ENCODE measurements at regions not wholly inside any gene's neighbourhood (a gene's known extent, or its start where the extent isn't known, plus 50 kb on each side); places are given as distances from the start of the nearest gene placed in this dataset.
"Not testable (repeated sequence)": the region's sequence is repeated elsewhere in the genome, so short reads cannot be mapped to it uniquely, and the experiment has no call there.

GRCh38 chr10:91745090-91745831 is 53.0 kb upstream of the TNKS2 start:
- TF ChIP-seq, protein P1, sequence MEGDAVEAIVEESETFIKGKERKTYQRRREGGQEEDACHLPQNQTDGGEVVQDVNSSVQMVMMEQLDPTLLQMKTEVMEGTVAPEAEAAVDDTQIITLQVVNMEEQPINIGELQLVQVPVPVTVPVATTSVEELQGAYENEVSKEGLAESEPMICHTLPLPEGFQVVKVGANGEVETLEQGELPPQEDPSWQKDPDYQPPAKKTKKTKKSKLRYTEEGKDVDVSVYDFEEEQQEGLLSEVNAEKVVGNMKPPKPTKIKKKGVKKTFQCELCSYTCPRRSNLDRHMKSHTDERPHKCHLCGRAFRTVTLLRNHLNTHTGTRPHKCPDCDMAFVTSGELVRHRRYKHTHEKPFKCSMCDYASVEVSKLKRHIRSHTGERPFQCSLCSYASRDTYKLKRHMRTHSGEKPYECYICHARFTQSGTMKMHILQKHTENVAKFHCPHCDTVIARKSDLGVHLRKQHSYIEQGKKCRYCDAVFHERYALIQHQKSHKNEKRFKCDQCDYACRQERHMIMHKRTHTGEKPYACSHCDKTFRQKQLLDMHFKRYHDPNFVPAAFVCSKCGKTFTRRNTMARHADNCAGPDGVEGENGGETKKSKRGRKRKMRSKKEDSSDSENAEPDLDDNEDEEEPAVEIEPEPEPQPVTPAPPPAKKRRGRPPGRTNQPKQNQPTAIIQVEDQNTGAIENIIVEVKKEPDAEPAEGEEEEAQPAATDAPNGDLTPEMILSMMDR (IDR thresholded peaks at IDR 0.05; ENCODE audit: low read depth, low read length, missing control alignments), result no peak
- H3K4me3 ChIP-seq (ENCODE audit: low read depth, low read length), result no peak overlapping the region

GRCh38 chr10:91743465-91743864 is 54.8 kb upstream of the TNKS2 start:
- no peak overlapping the region for H3K4me3 ChIP-seq (ENCODE audit: low read depth, low read length)
- no peak for DNase-seq (ENCODE audit: low read depth)
- TF ChIP-seq, protein P1 (IDR thresholded peaks at IDR 0.05; ENCODE audit: low read depth, low read length, missing control alignments), result no peak

More at GRCh38 chr10:91745090-91745831, 53.0 kb upstream of the TNKS2 start:
- DNase-seq (ENCODE audit: low read depth), result no peak

DNA sequence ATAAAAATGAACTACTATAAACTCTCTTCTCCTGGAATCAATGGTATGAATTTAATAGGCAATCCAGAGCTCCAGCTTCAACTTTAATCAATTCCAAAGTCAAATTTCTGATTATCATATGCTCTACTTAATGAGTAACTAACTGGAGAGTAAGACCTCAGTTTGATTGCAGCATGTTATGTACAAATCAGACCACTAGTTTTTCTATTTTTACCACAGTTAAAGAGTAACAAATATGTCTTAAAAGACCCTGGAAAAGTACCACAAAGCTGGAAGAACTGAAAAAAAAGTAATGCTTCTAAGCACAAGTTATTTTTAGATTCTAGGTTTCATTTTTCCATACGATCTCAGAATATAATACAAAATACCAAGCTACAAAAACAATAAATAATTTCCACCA is 56.0 kb upstream of the TNKS2 start:
- TF ChIP-seq, protein P1 (IDR thresholded peaks at IDR 0.05; ENCODE audit: low read depth, low read length, missing control alignments), result no peak
- no peak overlapping the region for H3K4me3 ChIP-seq (ENCODE audit: low read depth, low read length)
- DNase-seq (ENCODE audit: low read depth), result no peak

DNA sequence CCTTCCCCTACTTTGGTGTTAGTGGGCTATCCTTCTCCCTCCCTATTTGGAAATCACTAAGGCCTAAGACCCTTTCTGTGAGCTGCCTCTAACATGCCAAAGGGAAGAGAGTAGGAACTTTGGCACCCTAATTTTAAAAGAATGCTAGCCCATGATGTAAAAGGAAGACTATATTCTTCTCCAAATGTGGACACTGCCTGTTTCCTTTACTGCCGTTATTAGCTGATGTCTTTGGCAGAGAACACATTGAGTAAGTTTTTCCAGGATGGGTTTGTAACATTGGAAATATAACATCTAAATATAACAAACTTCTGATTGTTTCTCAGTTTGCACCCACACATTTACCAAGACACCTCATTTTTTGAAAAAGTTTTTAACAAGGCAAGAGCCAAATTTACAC is 56.9 kb upstream of the TNKS2 start:
- TF ChIP-seq, protein P1 (IDR thresholded peaks at IDR 0.05; ENCODE audit: low read depth, low read length, missing control alignments), result no peak
- no peak for DNase-seq (ENCODE audit: low read depth)
- no peak overlapping the region for H3K4me3 ChIP-seq (ENCODE audit: low read depth, low read length)

DNA sequence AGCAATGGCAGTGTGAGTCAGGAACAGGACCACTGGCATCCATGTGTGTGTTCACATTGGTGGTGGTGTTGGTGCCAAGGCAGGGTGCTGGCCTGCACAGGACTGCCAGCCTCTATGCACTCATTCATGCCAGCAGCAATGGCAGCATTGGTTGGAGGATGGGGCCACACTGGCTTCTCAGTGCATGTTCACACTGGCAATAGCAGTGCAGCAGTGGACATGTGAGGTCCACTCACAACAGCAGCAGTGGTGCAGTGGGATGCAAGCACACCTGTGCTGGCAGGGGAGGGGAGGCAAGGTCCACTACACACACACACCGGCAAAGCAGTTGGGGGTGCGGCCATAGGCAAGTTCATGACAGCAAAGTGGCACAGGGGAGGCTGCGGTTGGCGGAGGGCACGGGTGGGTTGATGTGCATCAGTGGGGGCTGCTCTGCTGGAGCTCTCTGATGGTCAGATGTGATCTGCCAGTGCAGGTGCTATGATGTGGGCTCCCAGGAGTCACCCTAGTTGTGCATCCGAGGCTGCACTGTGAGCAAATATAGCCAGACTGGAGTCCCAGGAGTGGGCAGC is 57.8 kb upstream of the TNKS2 start:
- TF ChIP-seq, protein P1 (IDR thresholded peaks at IDR 0.05; ENCODE audit: low read depth, low read length, missing control alignments), result no peak
- no peak overlapping the region for H3K4me3 ChIP-seq (ENCODE audit: low read depth, low read length)
- no peak for DNase-seq (ENCODE audit: low read depth)

DNA sequence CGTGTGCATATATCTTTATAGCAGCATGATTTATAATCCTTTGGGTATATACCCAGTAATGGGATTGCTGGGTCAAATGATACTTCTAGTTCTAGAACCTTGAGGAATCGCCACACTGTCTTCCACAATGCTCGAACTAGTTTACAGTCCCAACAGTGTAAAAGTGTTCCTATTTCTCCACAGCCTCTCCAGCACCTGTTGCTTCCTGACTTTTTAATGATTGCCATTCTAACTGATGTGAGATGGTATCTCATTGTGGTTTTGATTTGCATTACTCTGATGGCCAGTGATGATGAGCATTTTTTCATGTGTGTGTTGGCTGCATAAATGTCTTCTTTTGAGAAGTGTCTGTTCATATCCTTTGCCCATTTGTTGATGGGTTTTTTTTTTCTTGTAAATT is 66.0 kb upstream of the TNKS2 start:
- DNase-seq (ENCODE audit: low read depth); H3K4me3 ChIP-seq (ENCODE audit: low read depth, low read length): not testable (repeated sequence)

DNA sequence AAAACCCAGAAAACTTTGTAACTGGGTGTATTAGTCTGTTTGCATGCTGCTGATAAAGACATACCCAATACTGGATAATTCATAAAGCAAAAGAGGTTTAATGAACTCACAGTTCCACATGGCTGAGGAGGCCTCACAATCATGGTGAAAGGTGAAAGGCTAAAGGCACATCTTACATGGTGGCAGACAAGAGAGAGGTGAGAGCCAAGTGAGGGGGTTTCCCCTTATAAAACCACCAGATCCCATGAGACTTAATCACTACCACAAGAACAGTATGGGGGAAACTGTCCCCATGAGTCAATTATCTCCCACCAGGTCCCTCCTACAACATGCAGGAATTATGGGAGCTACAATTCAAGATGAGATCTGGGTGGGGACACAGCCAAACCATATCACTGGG is 68.9 kb upstream of the TNKS2 start:
- not testable (repeated sequence) for H3K4me3 ChIP-seq (ENCODE audit: low read depth, low read length); DNase-seq (ENCODE audit: low read depth)

GRCh38 chr10:91726355-91726754 is 71.9 kb upstream of the TNKS2 start:
- DNase-seq (ENCODE audit: low read depth), result no peak
- no peak overlapping the region for H3K4me3 ChIP-seq (ENCODE audit: low read depth, low read length)
- TF ChIP-seq, protein P1 (IDR thresholded peaks at IDR 0.05; ENCODE audit: low read depth, low read length, missing control alignments), result no peak
